PC-9 (cell line): ENCODE measurements at regions not wholly inside any gene's neighbourhood (a gene's known extent, or its start where the extent isn't known, plus 50 kb on each side); places are given as distances from the start of the nearest gene placed in this dataset.
A peak's percentile ranks its signal among the peaks of the same experiment; 100 is the strongest.

ENCODE experiments used
- BruUV-seq: library from RNA; stranded (reverse); fragments of 400-500 nt; replicated peaks from 2 replicates; lab custom pipeline; 2021; lab: Mats Ljungman, UMichigan
- CTCF ChIA-PET: fragments of 300-600 bp; sonication (Branson Sonifier 250); formaldehyde crosslinking; loops from one replicate; lab custom pipeline; 2022; ENCODE audit warnings: antibody characterized with exemption; lab: Charles Lee
- POLR2A ChIA-PET: fragments of 300-600 bp; sonication (Branson Sonifier 250); formaldehyde crosslinking; loops from one replicate; lab custom pipeline; 2022; ENCODE audit warnings: antibody characterized with exemption; ENCODE audit not compliant: unreplicated experiment; lab: Charles Lee
- DNase-seq, 2 experiments: peaks; one replicate each; pipeline versions ENCODE4 v3.0.0 to v3.0.0-alpha.2; 2015 to 2022; ENCODE audit warnings: mixed read lengths in 1 of 2
- H2AFZ ChIP-seq: fragments of 200-600 bp; sonication (generic); 2 replicates; pipeline ENCODE4 v1.8.1; 2017; ENCODE audit warnings: antibody characterized with exemption
- H3F3A ChIP-seq: fragments of 200-600 bp; sonication (generic); 2 replicates; pipeline ENCODE4 v1.8.1; 2017; ENCODE audit warnings: antibody characterized with exemption, mild to moderate bottlenecking, low read depth; ENCODE audit not compliant: insufficient read depth
- H3K27ac ChIP-seq: fragments of 200-600 bp; sonication (generic); 2 replicates; pipeline ENCODE4 v1.6.1; 2016; ENCODE audit warnings: mixed run types
- H3K27me3 ChIP-seq: fragments of 200-600 bp; sonication (generic); 2 replicates; pipeline ENCODE4 v1.6.1; 2016; ENCODE audit warnings: low read depth, mixed run types; ENCODE audit not compliant: insufficient read depth
- H3K36me3 ChIP-seq: fragments of 200-600 bp; sonication (generic); 2 replicates; pipeline ENCODE4 v1.6.1; 2016; ENCODE audit warnings: low read depth, mixed run types
- H3K4me1 ChIP-seq: fragments of 200-600 bp; sonication (generic); replicated peaks from 2 replicates; pipeline ENCODE4 v1.6.1; 2016; ENCODE audit warnings: mixed run types; ENCODE audit not compliant: insufficient read depth
- H3K4me2 ChIP-seq: fragments of 200-600 bp; sonication (generic); 2 replicates; pipeline ENCODE4 v1.6.1; 2017; ENCODE audit warnings: mixed run types
- H3K4me3 ChIP-seq: fragments of 200-600 bp; sonication (generic); 2 replicates; pipeline ENCODE4 v1.6.1; 2016; ENCODE audit warnings: mixed run types
- H3K79me2 ChIP-seq: fragments of 200-600 bp; sonication (generic); 2 replicates; pipeline ENCODE4 v1.6.1; 2017; ENCODE audit warnings: low read depth, mixed run types
- H3K9me2 ChIP-seq: fragments of 200-600 bp; sonication (generic); 2 replicates; pipeline ENCODE4 v1.8.1; 2017; ENCODE audit warnings: mild to moderate bottlenecking; ENCODE audit not compliant: insufficient read depth
- H3K9me3 ChIP-seq: fragments of 200-600 bp; sonication (generic); 2 replicates; pipeline ENCODE4 v1.8.1; 2016; ENCODE audit warnings: low read depth; ENCODE audit not compliant: insufficient read depth
- H4K20me1 ChIP-seq: fragments of 200-600 bp; sonication (generic); 2 replicates; pipeline ENCODE4 v1.8.1; 2017; ENCODE audit not compliant: insufficient read depth
- CTCF ChIP-seq: fragments of 200-600 bp; sonication (generic); conservative IDR thresholded peaks from 2 replicates; pipeline ENCODE4 v1.6.1; 2017; ENCODE audit warnings: mixed run types, antibody characterized with exemption, mild to moderate bottlenecking, moderate library complexity
- EZH2 ChIP-seq: fragments of 200-600 bp; sonication (generic); IDR thresholded peaks from 2 replicates; pipeline ENCODE4 v1.8.0; 2017; ENCODE audit warnings: antibody characterized with exemption, low read depth
- intact Hi-C: fragments of 100-400 bp; cut with micrococcal nuclease; formaldehyde crosslinking; loops from one replicate; pipeline ENCODE4 v1.10.0; 2022; ENCODE audit not compliant: unreplicated experiment

GRCh38 chr2:49490710-49491109, 336.4 kb upstream of the FSHR start:
- Histone ChIP-seq H2AFZ (no peak overlapping the region), H4K20me1 (no peaks in the 10 kb centered on the region), H3K27ac (no peak overlapping the region), H3K9me3 (no peaks in the 10 kb centered on the region), H3K79me2 (no peaks in the 10 kb centered on the region), H3K4me2 (no peak overlapping the region), H3K4me3 (no peak overlapping the region), H3K36me3 (no peaks in the 10 kb centered on the region), H3K27me3 (no peaks in the 10 kb centered on the region), H3K9me2 (no peaks in the 10 kb centered on the region), H3F3A (no peaks in the 10 kb centered on the region), H3K4me1 (no peaks in the 10 kb centered on the region)
- POLR2A ChIA-PET: no interaction called here
- peak in 1 of 2 experiments; percentile 20 for DNase-seq
- intact Hi-C loops: loop anchor here (2.0 to 5.0 kb wide), 2 partner anchors 543 to 890 kb away; no protein-coding TSS in a partner anchor
- CTCF ChIA-PET: no interaction called here
- TF ChIP-seq CTCF (peak; percentile 83), EZH2 (no peak)
- BruUV-seq: no TSS peak

GRCh38 chr2:49487139-49487538, 332.8 kb upstream of the FSHR start:
- Histone ChIP-seq H2AFZ (no peak overlapping the region), H3F3A (no peaks in the 10 kb centered on the region), H3K36me3 (no peaks in the 10 kb centered on the region), H3K4me2 (no peak overlapping the region), H3K79me2 (no peaks in the 10 kb centered on the region), H3K9me2 (no peaks in the 10 kb centered on the region), H4K20me1 (no peaks in the 10 kb centered on the region), H3K4me1 (no peaks in the 10 kb centered on the region), H3K27me3 (no peaks in the 10 kb centered on the region), H3K4me3 (no peak overlapping the region), H3K27ac (no peak overlapping the region), H3K9me3 (no peaks in the 10 kb centered on the region)
- no peak for TF ChIP-seq EZH2
- TF ChIP-seq CTCF: no peak
- CTCF ChIA-PET: no interaction called here
- POLR2A ChIA-PET: no interaction called here
- intact Hi-C loops: no loop called here
- DNase-seq: no peak
- BruUV-seq: no TSS peak

GRCh38 chr2:49480520-49480919, 326.2 kb upstream of the FSHR start:
- Histone ChIP-seq H3K9me3 (no peaks in the 10 kb centered on the region), H3K4me3 (no peak overlapping the region), H3F3A (no peaks in the 10 kb centered on the region), H3K27me3 (no peaks in the 10 kb centered on the region), H3K9me2 (no peaks in the 10 kb centered on the region; the same call in 1 of the 2 replicates), H3K36me3 (no peaks in the 10 kb centered on the region), H3K4me2 (no peak overlapping the region), H2AFZ (no peak overlapping the region), H3K79me2 (no peaks in the 10 kb centered on the region), H3K27ac (no peak overlapping the region), H4K20me1 (no peaks in the 10 kb centered on the region), H3K4me1 (no peaks in the 10 kb centered on the region)
- CTCF ChIA-PET: no interaction called here
- no TSS peak for BruUV-seq
- intact Hi-C loops: no loop called here
- POLR2A ChIA-PET: no interaction called here
- no peak for DNase-seq
- TF ChIP-seq EZH2 (no peak), CTCF (no peak)
